IPS-11a (cell line): ENCODE measurements at regions not wholly inside any gene's neighbourhood (a gene's known extent, or its start where the extent isn't known, plus 50 kb on each side); places are given as distances from the start of the nearest gene placed in this dataset.

ENCODE experiments used
- H3K4me3 ChIP-seq: one replicate; pipeline ENCODE4 v1.5.1; 2013; ENCODE audit warnings: low read depth, low read length, control low read depth

DNA sequence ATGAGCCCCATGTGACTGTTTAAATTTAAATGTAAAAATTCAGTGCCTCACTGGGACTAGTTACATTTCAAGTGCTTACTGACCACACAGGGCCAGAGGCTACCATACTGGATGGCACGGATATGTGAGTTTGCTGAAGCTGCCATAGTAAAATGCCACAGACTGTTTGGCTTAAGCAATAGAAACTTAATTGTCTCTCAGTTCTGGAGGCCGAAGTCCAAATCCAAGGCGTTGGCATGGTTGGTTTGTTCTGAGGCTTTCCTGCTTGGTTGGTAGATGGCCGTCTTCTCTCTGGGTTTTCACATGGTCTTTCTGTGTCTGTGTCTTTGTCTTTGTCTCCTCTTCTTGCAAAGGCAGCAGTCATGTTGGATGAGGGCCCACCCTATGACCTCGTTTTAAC, 878.9 kb upstream of the RBFOX1 start:
- H3K4me3 ChIP-seq = no peak overlapping the region

GRCh38 chr16:6447021-6447790, 885.4 kb upstream of the RBFOX1 start:
- no peak overlapping the region for H3K4me3 ChIP-seq

GRCh38 chr16:6446370-6446769, 886.3 kb upstream of the RBFOX1 start:
- no peak overlapping the region for H3K4me3 ChIP-seq

GRCh38 chr16:6439129-6439528, 893.5 kb upstream of the RBFOX1 start:
- H3K4me3 ChIP-seq = no peak overlapping the region

DNA sequence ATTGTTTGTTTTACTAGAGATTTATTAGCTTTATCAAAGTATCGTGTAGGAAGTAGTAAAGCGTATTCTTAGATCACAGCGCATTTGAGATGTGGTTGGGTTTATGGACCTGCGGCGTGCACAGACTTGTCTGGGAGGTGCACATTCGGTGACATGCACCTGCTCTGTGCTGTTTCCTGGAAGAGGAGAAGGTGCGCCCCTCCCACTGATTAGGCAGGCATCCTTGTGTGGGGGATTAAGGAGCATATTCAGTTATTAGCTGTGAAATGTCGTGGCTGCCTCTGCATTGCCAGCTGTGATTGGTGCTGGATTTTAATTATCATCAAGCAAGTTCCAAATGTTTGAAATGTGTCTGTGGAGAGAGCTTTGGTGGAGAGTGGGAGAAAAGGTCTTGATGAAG, 903.8 kb upstream of the RBFOX1 start:
- H3K4me3 ChIP-seq = no peak overlapping the region

DNA sequence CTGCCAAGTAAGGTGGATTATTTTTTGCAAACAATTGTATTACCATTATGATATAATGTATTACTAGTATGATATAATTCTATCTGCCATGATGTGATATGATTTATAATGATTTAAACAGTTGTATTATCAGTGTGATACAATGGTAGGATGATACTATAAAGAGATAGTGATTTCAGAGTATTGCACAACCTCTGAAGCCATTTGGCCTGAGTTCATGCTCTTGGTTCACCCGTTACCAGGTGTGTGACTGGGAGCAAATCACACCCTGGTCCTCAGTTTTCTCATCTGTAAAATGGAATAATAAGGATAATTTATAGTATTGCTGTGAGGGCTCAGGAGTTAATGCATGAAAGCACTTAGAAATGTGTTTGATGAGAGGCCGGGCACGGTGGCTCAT, 905.0 kb upstream of the RBFOX1 start:
- H3K4me3 ChIP-seq = no peak overlapping the region

DNA sequence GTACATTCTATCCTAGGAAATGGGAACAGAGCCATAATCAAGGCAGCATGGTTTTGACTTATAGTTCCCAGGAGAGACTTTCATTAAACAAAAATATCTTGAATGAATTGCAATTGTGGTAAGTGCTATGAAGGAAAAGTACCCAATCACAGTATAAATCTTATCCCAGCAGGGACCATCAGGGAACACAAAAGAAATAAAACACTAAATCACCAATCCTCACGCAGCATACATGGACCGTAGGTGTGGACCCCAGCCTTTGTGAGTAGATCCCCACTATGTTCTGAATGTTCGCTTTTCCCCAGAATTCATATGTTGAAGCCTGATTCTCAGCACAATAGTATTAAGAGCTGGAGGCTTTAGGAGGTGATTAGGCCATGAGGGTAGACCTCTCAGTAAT, 925.0 kb upstream of the RBFOX1 start:
- H3K4me3 ChIP-seq = no peak overlapping the region

DNA sequence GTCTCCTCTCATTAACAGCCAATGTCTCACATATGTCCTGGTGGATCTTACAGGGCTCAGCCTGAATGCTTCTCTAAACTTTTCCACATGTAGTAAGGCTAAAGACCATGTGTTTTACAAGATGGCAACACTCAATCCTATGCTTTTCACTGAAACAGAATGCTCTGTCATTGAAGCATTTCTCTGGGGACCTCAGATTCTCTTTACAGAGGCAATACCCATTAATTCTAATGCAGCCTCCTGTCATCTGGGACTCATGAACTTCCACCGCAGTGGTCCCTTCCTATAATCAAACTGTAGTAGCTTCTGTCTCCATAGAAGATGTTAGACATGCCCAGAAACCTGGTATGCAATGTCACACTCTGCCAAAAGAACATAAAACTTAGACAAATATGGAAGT, 926.6 kb upstream of the RBFOX1 start:
- H3K4me3 ChIP-seq = no peak overlapping the region

GRCh38 chr16:6382924-6383459, 949.7 kb upstream of the RBFOX1 start:
- H3K4me3 ChIP-seq = no peak overlapping the region

DNA sequence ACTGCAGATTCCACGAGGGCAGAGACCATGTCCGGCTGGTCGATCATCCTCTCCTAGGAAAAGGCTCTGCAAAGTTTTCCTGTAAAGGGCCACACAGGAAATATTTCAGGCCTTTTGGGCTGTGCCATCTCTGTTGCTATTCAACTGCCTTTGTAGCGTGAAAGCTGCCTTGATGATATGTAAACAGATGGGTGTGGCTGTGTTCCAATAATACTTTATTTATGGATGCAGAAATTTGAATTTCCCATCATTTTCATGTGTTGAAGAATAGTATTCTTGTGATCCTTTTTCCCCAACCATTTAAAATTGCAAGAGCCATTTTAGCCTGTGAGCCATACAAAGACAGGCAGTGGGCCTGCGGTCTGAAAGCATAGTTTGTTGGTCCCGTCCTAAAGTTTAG, 950.7 kb upstream of the RBFOX1 start:
- H3K4me3 ChIP-seq = no peak overlapping the region

DNA sequence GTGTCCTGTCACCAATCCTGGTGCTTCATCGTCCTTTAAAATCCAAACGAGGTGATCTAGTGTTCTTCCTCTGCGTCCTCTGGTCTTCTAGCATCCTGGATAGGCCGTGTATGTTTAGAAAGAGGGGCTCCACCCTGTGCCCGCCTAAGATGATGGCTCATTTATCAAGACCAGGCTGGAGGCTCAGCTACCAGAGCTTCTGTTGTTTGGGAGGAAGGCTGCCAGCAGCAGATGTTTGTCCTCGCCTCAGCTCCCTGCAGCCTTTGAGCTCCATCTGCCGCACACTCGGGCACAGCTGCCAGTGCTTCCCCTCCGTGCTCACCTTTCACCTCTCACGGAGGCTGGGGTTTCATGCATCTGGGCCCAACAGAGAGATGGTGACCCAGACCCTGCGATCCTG, 954.7 kb upstream of the RBFOX1 start:
- H3K4me3 ChIP-seq = no peak overlapping the region

DNA sequence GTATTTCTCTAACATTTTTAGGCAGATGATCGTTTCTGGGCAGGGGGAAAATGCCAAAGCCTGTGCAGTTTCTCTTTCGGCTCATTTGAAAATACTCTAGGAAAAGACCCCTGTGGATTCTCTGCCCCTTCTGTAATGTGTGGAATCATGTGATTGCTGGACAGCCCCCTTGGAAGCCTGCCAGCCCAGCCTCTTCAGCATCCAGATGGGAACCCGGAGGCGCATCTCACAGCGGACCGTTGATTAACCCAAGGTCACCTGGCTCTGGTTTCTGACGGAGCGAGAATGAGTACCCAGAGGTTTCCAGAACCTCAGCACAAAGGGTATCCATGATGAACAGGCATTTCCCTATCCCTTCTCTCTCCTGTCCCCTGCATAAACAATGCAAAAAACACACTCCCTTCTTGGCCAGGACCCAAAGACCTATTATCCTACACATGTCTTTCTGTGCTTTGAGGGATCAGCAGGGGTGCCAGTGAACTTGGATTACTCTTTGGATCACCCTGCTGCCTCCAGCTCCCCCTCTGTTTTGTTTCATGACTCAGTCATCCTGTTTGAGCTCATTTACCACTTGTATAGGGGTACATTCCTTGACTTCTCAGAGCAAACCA, 957.1 kb upstream of the RBFOX1 start:
- no peak overlapping the region for H3K4me3 ChIP-seq

DNA sequence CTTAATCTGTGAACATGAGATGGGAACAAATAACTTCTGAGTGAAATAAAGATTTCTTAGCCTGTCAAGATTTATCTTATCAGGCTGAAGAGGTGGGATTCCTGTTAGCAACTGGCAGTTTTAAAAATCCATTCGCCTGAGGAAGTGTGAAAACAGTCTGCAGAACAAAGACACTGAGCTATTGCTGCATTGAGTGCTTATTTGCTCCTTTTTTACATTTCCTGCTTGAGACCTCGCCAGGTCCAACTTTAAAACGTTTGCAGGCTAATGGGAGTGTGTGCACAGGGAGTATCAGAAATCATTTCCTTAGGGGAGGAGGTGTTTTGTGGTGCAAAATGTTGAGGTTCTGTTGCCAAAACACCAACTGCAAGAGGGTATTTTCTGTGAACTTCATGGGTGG, 957.8 kb upstream of the RBFOX1 start:
- H3K4me3 ChIP-seq = no peak overlapping the region

DNA sequence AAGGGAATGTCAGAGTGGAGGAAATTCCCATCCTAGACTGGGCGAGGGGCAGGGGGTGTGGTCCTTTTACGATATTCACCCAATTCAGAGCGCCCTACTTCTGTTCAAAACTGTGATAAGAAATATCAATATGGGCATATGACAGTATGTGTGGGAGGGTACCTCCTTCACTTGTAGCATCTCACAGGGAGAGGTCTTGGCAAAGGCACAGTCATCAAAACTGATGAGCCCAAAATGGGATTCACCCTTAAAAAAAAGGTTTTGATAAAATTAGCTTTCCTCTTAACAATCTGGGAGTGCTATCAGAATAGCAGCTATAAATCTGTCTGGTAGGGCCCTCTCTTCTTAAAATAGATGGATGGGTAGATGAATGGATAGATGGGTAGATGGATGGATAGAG, 967.8 kb upstream of the RBFOX1 start:
- H3K4me3 ChIP-seq = no peak overlapping the region

- no peak overlapping the region for H3K4me3 ChIP-seq
Measured at GRCh38 chr16:6363896-6364607, 968.6 kb upstream of the RBFOX1 start.

DNA sequence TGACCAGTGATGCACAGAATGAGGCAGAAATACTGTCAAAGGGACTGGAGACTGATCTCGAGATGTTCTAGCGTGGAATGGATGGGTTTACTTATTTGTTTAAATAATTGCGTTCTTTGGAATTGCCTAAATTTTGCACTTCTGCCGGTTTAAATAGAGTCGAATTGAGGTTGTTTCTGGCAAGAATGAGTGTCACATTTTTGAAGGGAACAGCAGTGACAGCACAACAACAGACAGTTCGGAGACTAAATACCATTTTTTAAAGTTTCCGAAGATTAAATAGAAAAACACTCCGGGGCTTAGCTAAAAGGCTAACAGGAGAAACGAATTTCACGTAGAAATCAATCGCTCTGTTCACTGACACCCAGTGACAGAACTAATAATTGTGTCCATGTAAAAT, 969.2 kb upstream of the RBFOX1 start:
- H3K4me3 ChIP-seq = no peak overlapping the region

- H3K4me3 ChIP-seq = no peak overlapping the region
Measured at GRCh38 chr16:6362321-6362720, 970.3 kb upstream of the RBFOX1 start.

- H3K4me3 ChIP-seq = no peak overlapping the region
Measured at GRCh38 chr16:6360641-6361040, 972.0 kb upstream of the RBFOX1 start.

DNA sequence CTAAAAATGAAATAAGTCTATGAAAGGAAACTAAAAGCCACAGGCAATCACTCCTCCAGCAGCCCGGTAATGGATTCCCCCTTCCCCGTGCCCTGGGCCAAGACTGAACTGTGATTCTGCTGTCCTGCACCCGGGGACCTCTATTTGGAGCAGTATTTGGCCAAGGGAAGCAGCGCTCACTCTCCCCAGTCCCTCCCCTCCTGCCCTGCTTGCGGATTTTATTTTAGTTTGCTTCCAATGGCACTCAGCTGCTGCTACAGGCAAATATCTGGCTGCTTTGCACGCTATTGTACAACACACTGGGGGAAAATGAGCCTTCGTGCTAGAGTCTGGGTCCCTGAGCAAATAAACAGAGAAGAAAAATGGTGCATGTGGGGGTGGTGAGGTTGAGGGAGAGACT, 975.7 kb upstream of the RBFOX1 start:
- H3K4me3 ChIP-seq = no peak overlapping the region

DNA sequence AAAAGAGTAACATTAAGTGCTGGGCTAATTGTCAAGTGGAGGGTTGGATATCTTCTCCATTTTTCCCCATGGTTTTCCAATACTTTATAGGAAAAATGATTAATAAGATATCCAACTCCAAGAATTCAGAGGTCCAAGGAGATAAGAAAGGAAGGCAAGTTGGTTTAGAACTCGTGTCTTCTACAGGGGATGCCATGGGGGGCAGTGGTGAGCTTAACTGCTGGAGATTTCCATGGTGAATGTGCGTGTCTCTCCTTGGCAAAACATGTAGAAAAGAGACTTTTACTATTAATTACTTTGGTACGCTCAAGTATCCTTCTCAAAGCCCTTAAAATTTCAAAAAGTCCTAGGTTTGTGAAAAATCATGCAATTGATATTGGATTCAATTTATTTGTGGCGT, 982.9 kb upstream of the RBFOX1 start:
- no peak overlapping the region for H3K4me3 ChIP-seq

DNA sequence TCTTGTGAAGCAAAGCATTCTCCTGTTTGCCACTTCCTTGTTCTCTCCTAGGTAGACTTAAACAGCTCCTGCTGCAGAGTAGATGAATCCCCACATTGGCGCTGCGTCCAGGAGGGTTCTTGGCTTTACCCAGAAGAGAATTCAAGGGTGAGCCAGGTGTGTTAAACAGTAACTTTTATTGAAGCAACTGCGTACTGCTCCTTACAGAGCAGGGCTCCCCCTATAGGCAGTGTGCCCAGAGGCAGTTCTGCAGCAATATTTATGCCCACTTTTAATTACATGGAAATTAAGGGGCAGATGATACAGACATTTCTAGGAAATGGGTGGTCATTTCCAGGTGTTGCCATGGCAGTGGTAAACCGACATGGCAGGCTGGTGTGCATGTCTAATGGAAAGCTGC, 987.6 kb upstream of the RBFOX1 start:
- no peak overlapping the region for H3K4me3 ChIP-seq

GRCh38 chr16:6343157-6343556, 989.5 kb upstream of the RBFOX1 start:
- no peak overlapping the region for H3K4me3 ChIP-seq
